MG63 (cell line): ENCODE measurements at regions not wholly inside any gene's neighbourhood (a gene's known extent, or its start where the extent isn't known, plus 50 kb on each side); places are given as distances from the start of the nearest gene placed in this dataset.
A peak's percentile ranks its signal among the peaks of the same experiment; 100 is the strongest.

Source experiments
- DNase-seq: peaks from one replicate; pipeline ENCODE4 v3.0.0-alpha.2; 2020
- H3K27me3 ChIP-seq: fragments of 250-450 bp; sonication (Bioruptor Pico); 2 replicates; pipeline ENCODE4 v1.5.1; 2020; ENCODE audit warnings: mild to moderate bottlenecking, moderate library complexity
- H3K36me3 ChIP-seq: fragments of 250-450 bp; sonication (Bioruptor Pico); 2 replicates; pipeline ENCODE4 v1.5.1; 2020; ENCODE audit warnings: mild to moderate bottlenecking, moderate library complexity
- H3K4me3 ChIP-seq: fragments of 250-450 bp; sonication (Bioruptor Pico); 2 replicates; pipeline ENCODE4 v1.5.1; 2020; ENCODE audit warnings: mild to moderate bottlenecking, moderate library complexity
- H3K9me3 ChIP-seq: fragments of 250-450 bp; sonication (Bioruptor Pico); 2 replicates; pipeline ENCODE4 v1.5.1; 2020; ENCODE audit warnings: mild to moderate bottlenecking, moderate library complexity

GRCh38 chr5:18745042-18745987 is 1111.1 kb downstream of the TAF11L14 start:
- Histone ChIP-seq H3K4me3 (peak overlapping the region; percentile 69), H3K27me3 (no peaks in the 10 kb centered on the region), H3K36me3 (no peaks in the 10 kb centered on the region), H3K9me3 (peaks cover 7% of the 10 kb centered on the region; the same call in 1 of the 2 replicates)
- DNase-seq: peak; percentile 56

- DNase-seq: peak; percentile 58
- H3K27me3 ChIP-seq: no peaks in the 10 kb centered on the region
- H3K4me3 ChIP-seq: peak overlapping the region; percentile 69
- no peaks in the 10 kb centered on the region for H3K36me3 ChIP-seq
- peaks cover 7% of the 10 kb centered on the region; the same call in 1 of the 2 replicates for H3K9me3 ChIP-seq
Measured at GRCh38 chr5:18745988-18746615, 1111.8 kb downstream of the TAF11L14 start.

DNA sequence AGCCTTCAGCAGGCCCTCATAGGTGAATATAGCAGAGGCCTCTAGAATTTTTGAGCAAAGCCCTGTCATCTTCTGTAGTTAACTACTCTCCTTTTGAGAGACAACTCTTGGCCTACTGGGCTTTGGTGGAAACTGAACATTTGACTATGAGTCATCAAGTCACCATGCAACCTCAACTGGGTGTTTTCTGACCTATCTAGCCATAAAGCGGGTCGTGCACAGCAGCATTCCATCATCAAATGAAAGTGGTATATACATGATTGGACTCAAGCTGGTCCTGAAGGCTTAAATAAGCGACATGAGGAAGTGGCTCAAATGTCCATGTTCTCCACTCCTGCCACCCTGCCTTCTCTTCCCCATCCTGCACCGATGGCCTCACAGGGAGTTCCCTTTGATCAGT is 1115.5 kb downstream of the TAF11L14 start:
- no peaks in the 10 kb centered on the region for H3K27me3 ChIP-seq
- H3K36me3 ChIP-seq: no peaks in the 10 kb centered on the region
- peaks cover 7% of the 10 kb centered on the region; the same call in 1 of the 2 replicates for H3K9me3 ChIP-seq
- DNase-seq: no peak
- no peak overlapping the region for H3K4me3 ChIP-seq

GRCh38 chr5:18752317-18752716 is 1118.1 kb downstream of the TAF11L14 start:
- peaks cover 4% of the 10 kb centered on the region; the same call in 1 of the 2 replicates for H3K9me3 ChIP-seq

GRCh38 chr5:18754201-18754600 is 1119.9 kb downstream of the TAF11L14 start:
- Histone ChIP-seq H3K36me3 (no peaks in the 10 kb centered on the region), H3K4me3 (no peak overlapping the region)
- no peak for DNase-seq

More at GRCh38 chr5:18752317-18752716, 1118.1 kb downstream of the TAF11L14 start:
- H3K36me3 ChIP-seq: no peaks in the 10 kb centered on the region
- no peak overlapping the region for H3K4me3 ChIP-seq
- no peaks in the 10 kb centered on the region for H3K27me3 ChIP-seq
- no peak for DNase-seq

GRCh38 chr5:18761801-18762200 is 1127.5 kb downstream of the TAF11L14 start:
- Histone ChIP-seq H3K4me3 (no peak overlapping the region), H3K9me3 (no peaks in the 10 kb centered on the region), H3K36me3 (no peaks in the 10 kb centered on the region), H3K27me3 (no peaks in the 10 kb centered on the region)
- DNase-seq: no peak

More at GRCh38 chr5:18754201-18754600, 1119.9 kb downstream of the TAF11L14 start:
- Histone ChIP-seq H3K9me3 (no peaks in the 10 kb centered on the region), H3K27me3 (no peaks in the 10 kb centered on the region)

DNA sequence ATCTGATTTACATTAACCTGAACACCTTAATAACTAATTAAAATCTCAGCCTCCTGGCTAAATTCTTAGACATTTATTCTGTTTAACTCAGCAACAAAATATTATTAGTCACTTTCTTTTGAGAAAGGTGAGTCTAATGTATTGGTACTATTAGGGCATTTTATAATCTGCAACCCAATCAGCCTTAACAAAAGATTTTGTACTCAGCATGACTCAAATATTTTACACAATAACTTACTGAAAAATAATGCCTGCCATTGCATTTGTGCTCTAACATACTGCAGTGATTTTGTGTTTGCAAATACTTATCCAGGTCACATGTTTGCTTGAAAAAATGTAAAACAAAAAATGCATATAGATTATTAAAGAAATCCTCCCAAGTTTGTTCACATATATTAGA is 1129.9 kb downstream of the TAF11L14 start:
- no peaks in the 10 kb centered on the region for H3K9me3 ChIP-seq
- DNase-seq: no peak
- H3K4me3 ChIP-seq: no peak overlapping the region
- no peaks in the 10 kb centered on the region for H3K27me3 ChIP-seq
- no peaks in the 10 kb centered on the region for H3K36me3 ChIP-seq

DNA sequence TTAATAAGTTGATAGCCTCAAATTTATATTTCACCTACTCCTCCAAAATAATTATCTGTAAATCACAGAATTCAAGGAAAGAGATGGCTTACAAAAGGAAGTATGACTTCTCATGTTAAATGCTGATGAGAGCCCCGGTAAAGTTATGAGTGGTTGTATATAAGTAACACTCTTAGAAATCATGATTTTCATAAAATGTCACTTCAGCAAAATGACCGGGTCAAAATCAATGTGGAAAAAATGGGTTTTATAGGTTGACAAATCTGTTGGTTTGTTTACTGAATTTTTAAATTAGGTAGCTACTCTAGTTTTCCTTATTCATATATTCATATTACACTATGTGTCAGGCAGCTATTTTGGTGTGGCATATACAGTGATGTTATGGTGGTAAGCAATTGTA is 1131.0 kb downstream of the TAF11L14 start:
- no peak for DNase-seq
- H3K4me3 ChIP-seq: no peak overlapping the region
- no peaks in the 10 kb centered on the region for H3K9me3 ChIP-seq
- no peaks in the 10 kb centered on the region for H3K36me3 ChIP-seq
- H3K27me3 ChIP-seq: no peaks in the 10 kb centered on the region

DNA sequence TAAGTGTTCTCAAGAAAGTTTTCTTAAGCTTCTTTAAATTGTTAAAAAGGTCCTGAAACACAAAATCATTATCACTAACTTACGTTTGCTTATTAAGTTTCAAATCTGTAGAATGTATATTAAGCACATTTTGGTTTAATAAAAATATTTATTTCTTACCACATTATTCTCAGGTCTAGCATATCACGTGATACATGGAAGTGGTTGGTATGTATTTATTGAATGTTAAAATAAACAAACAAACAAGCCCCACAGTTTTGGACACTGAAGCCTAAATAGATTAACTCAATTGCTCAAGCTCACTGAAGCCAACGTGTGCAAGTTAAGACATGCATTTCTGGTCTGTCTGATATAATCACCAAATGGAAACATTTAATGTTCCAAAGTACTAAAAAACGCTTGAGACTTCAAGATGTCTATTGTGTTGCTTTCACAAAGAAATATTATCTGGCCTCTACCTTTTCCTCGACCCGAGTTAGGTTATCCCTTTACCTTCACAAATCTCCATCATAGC is 1136.9 kb downstream of the TAF11L14 start:
- Histone ChIP-seq H3K36me3 (no peaks in the 10 kb centered on the region), H3K4me3 (no peak overlapping the region)
- DNase-seq: no peak

GRCh38 chr5:18772475-18772874 is 1138.2 kb downstream of the TAF11L14 start:
- Histone ChIP-seq H3K36me3 (no peaks in the 10 kb centered on the region), H3K27me3 (no peaks in the 10 kb centered on the region), H3K9me3 (no peaks in the 10 kb centered on the region), H3K4me3 (peak overlapping the region; percentile 17)
- peak; percentile 34 for DNase-seq

More for the DNA sequence above, 1136.9 kb downstream of the TAF11L14 start:
- Histone ChIP-seq H3K27me3 (no peaks in the 10 kb centered on the region), H3K9me3 (no peaks in the 10 kb centered on the region)

DNA sequence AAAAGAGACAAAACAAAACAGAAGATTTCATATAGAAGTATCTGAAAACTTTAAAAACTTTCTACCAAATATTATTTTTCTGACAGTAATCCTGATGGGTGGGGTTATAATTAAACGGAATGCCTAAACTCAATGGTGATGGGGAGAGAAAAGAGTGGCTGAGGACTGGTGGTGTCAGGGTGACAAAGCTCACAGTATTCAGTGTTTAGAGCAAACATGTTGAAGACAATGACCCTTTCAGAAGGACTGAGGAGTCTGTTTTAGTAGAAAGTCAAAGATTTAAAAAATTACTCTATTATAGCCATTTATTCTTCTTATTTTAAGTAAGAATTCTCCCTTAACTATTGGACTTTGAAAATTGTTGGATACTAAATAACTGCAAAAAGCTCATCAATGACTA is 1144.0 kb downstream of the TAF11L14 start:
- DNase-seq: no peak
- H3K4me3 ChIP-seq: no peak overlapping the region

GRCh38 chr5:18789218-18789998 is 1155.1 kb downstream of the TAF11L14 start:
- H3K9me3 ChIP-seq: no peaks in the 10 kb centered on the region
- no peaks in the 10 kb centered on the region for H3K36me3 ChIP-seq
- no peak overlapping the region for H3K4me3 ChIP-seq
- H3K27me3 ChIP-seq: no peaks in the 10 kb centered on the region
- DNase-seq: no peak

More for the DNA sequence above, 1144.0 kb downstream of the TAF11L14 start:
- Histone ChIP-seq H3K27me3 (no peaks in the 10 kb centered on the region), H3K36me3 (no peaks in the 10 kb centered on the region), H3K9me3 (peaks cover 5% of the 10 kb centered on the region)

- DNase-seq: peak; percentile 46
- H3K9me3 ChIP-seq: no peaks in the 10 kb centered on the region
- H3K36me3 ChIP-seq: no peaks in the 10 kb centered on the region
- no peak overlapping the region for H3K4me3 ChIP-seq
- H3K27me3 ChIP-seq: no peaks in the 10 kb centered on the region
Measured at GRCh38 chr5:18792145-18792544, 1157.9 kb downstream of the TAF11L14 start.

GRCh38 chr5:18797222-18797621 is 1163.0 kb downstream of the TAF11L14 start:
- Histone ChIP-seq H3K9me3 (no peaks in the 10 kb centered on the region), H3K36me3 (no peaks in the 10 kb centered on the region), H3K4me3 (no peak overlapping the region), H3K27me3 (no peaks in the 10 kb centered on the region)
- no peak for DNase-seq

- H3K27me3 ChIP-seq: no peaks in the 10 kb centered on the region
- no peak overlapping the region for H3K4me3 ChIP-seq
- no peaks in the 10 kb centered on the region for H3K9me3 ChIP-seq
- H3K36me3 ChIP-seq: no peaks in the 10 kb centered on the region
- no peak for DNase-seq
Measured at GRCh38 chr5:18798058-18798457, 1163.8 kb downstream of the TAF11L14 start.

- Histone ChIP-seq H3K9me3 (no peaks in the 10 kb centered on the region), H3K27me3 (no peaks in the 10 kb centered on the region), H3K4me3 (no peak overlapping the region), H3K36me3 (no peaks in the 10 kb centered on the region)
- no peak for DNase-seq
Measured at GRCh38 chr5:18799482-18800128, 1165.3 kb downstream of the TAF11L14 start.
